Testis (tissue), 2 donors: ENCODE measurements at regions not wholly inside any gene's neighbourhood (a gene's known extent, or its start where the extent isn't known, plus 50 kb on each side); places are given as distances from the start of the nearest gene placed in this dataset.

ENCODE experiments used
- CTCF ChIP-seq, 3 experiments: fragments of 450-650 bp in 2 of 3; fragments of 200-600 bp in 1 of 3; sonication (generic) in 1 of 3; IDR thresholded peaks; one replicate each; pipeline ENCODE4 v1.5.1; 2016 to 2019; ENCODE audit warnings: antibody characterized with exemption in 3 of 3, mild to moderate bottlenecking in 2 of 3, moderate library complexity in 1 of 3
- POLR2A ChIP-seq: fragments of 450-650 bp; IDR thresholded peaks from one replicate; pipeline ENCODE4 v1.6.1; 2017; ENCODE audit warnings: antibody characterized with exemption, mild to moderate bottlenecking, moderate library complexity

GRCh38 chr12:129964300-129964699 is 60.5 kb upstream of the TMEM132D start:
- TF ChIP-seq CTCF (IDR thresholded peaks at IDR 0.05) (no peak), POLR2A (no peak)
